ENCODE measurements at regions not wholly inside any gene's neighbourhood (a gene's known extent, or its start where the extent isn't known, plus 50 kb on each side); places are given as distances from the start of the nearest gene placed in this dataset.

- TF ChIP-seq STAT1 (IDR thresholded peaks at IDR 0.05; ENCODE audit: unreplicated experiment) (no peak), NANOG (IDR thresholded peaks at IDR 0.05; ENCODE audit: borderline replicate concordance) (no peak), EZH2 (IDR thresholded peaks at IDR 0.05; ENCODE audit: low read depth, unreplicated experiment) (no peak)
Observed at GRCh38 chr22:49573109-49573765, 254.4 kb downstream of the BRD1 start (continued).

GRCh38 chr22:49571326-49571725, 256.3 kb downstream of the BRD1 start:
- H3F3A ChIP-seq (replicated peaks; ENCODE audit: low read depth) = no peaks in the 10 kb centered on the region
- H3K4me1 Mint-ChIP-seq = no peaks in the 10 kb centered on the region
- H3K4me3 ChIP-seq = no peak overlapping the region
- no peak overlapping the region for H3K27ac ChIP-seq (ENCODE audit: low read depth)
- no peak for DNase-seq (ENCODE audit: low spot score)
- no peaks in the 10 kb centered on the region for H3K79me2 ChIP-seq (replicated peaks; ENCODE audit: insufficient read depth)
- no peak overlapping the region for H3K4me3 Mint-ChIP-seq
- peaks cover 15% of the 10 kb centered on the region for H3K27me3 Mint-ChIP-seq (ENCODE audit: insufficient read depth, low read depth, poor library complexity)
- no peaks in the 10 kb centered on the region for H3K27me3 ChIP-seq (ENCODE audit: insufficient read depth)
- no peaks in the 10 kb centered on the region for H4K20me1 ChIP-seq (replicated peaks; ENCODE audit: insufficient read depth)
- no peaks in the 10 kb centered on the region for H3K36me3 ChIP-seq (ENCODE audit: insufficient read depth)
- TF ChIP-seq REST (IDR thresholded peaks at IDR 0.05; ENCODE audit: unreplicated experiment) (no peak), STAT1 (IDR thresholded peaks at IDR 0.05; ENCODE audit: unreplicated experiment) (no peak)
- no peak overlapping the region for H3K27ac Mint-ChIP-seq
- H3K36me3 Mint-ChIP-seq (ENCODE audit: low read depth) = no peaks in the 10 kb centered on the region
- H3K9me2 ChIP-seq (ENCODE audit: insufficient read depth) = no peaks in the 10 kb centered on the region
- ATAC-seq = no peak
- H3K4me1 ChIP-seq (ENCODE audit: insufficient read depth) = no peaks in the 10 kb centered on the region
- no peaks in the 10 kb centered on the region for H3K9me3 Mint-ChIP-seq
- no peak overlapping the region for H3K4me2 ChIP-seq
- no peak overlapping the region for H2AFZ ChIP-seq

DNA sequence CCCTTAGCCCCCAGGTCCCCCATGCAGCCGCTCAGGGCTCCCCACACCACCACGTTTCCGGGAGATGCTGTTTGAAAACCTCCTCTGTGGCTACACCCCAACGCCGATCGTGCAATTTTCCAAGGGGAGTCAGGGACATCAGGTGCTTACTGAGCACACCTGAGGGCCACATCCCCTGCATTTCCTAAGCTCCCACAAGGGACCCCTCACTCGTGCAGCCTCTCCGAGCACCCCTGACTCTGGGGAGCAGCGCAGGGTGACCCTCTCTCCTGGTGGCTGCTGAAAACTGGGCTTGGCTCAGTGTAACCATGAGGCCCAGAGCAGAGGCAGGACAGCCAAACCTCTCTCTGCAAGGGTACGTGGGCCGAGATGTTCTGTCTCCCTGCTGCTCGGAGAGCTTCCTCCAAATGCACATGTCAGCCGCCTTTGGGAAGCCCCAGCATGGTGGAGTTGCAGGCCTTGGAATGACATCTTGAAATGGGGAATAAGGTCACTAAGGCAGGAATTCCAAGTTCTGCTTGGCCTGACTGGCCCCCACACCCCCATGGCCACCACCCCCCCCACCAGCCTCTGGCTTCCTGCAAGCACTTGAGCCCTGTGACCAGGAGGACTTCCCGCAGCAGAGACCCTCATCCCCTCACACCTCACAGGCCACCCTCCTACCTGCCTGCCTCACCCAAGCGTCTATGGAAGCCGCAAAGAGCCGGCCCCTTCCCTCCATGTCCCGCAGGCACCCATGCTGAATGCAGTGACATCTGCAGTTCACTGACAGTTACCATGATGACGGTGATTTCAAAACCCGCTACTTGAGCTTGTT, 257.4 kb downstream of the BRD1 start:
- Histone ChIP-seq H3K9me2 (ENCODE audit: insufficient read depth) (no peaks in the 10 kb centered on the region), H4K20me1 (replicated peaks; ENCODE audit: insufficient read depth) (no peaks in the 10 kb centered on the region), H3K36me3 (ENCODE audit: insufficient read depth) (no peaks in the 10 kb centered on the region), H2AFZ (no peak overlapping the region), H3F3A (replicated peaks; ENCODE audit: low read depth) (no peaks in the 10 kb centered on the region), H3K27me3 (ENCODE audit: insufficient read depth) (no peaks in the 10 kb centered on the region), H3K79me2 (replicated peaks; ENCODE audit: insufficient read depth) (no peaks in the 10 kb centered on the region), H3K4me3 (no peak overlapping the region), H3K4me1 (ENCODE audit: insufficient read depth) (no peaks in the 10 kb centered on the region), H3K4me2 (no peak overlapping the region), H3K27ac (ENCODE audit: low read depth) (no peak overlapping the region)
- Mint-ChIP-seq H3K4me1 (no peaks in the 10 kb centered on the region), H3K36me3 (ENCODE audit: low read depth) (no peaks in the 10 kb centered on the region), H3K27ac (no peak overlapping the region), H3K9me3 (no peaks in the 10 kb centered on the region), H3K4me3 (no peak overlapping the region), H3K27me3 (ENCODE audit: insufficient read depth, low read depth, poor library complexity) (peaks cover 15% of the 10 kb centered on the region)
- no peak for DNase-seq (ENCODE audit: low spot score)
- ATAC-seq = no peak
- TF ChIP-seq ZNF331 (CRISPR knock-in tag; IDR thresholded peaks at IDR 0.05; ENCODE audit: low read depth) = no peak
- TF ChIP-seq REST (IDR thresholded peaks at IDR 0.05; ENCODE audit: unreplicated experiment) = no peak
- no peak for TF ChIP-seq STAT1 (IDR thresholded peaks at IDR 0.05; ENCODE audit: unreplicated experiment)

All from GM23338 (cell line).